ENCODE measurements at regions not wholly inside any gene's neighbourhood (a gene's known extent, or its start where the extent isn't known, plus 50 kb on each side); places are given as distances from the start of the nearest gene placed in this dataset.

GRCh38 chr13:107835339-107836018, 379.9 kb downstream of the LIG4 start:
- H3K36me3 ChIP-seq (ENCODE audit: control insufficient read depth in 4 of 4, insufficient read depth in 4 of 4, low read length in 4 of 4) = no peaks in the 10 kb centered on the region
- H3K9me3 ChIP-seq (ENCODE audit: control insufficient read depth in 4 of 4, insufficient read depth in 3 of 4, low read length in 3 of 4) = no peaks in the 10 kb centered on the region
- H3K4me1 ChIP-seq (ENCODE audit: control insufficient read depth in 5 of 5, insufficient read depth in 5 of 5, low read length in 5 of 5) = peaks cover 0 to 7% (median 0%) of the 10 kb centered on the region in 5 donors
- no peak overlapping the region for H3K4me3 ChIP-seq
- TF ChIP-seq CTCF (IDR thresholded peaks at IDR 0.05; ENCODE audit: control extremely low read depth, extremely low read depth) = no peak
- DNase-seq (no peak), ATAC-seq (ENCODE audit: insufficient read depth, low FRiP score) (peak; percentile 49)
- H3K27me3 ChIP-seq (ENCODE audit: control insufficient read depth in 3 of 3, insufficient read depth in 3 of 3, low read length in 2 of 3) = no peaks in the 10 kb centered on the region
- WGBS, 2 donors = 58 to 70% methylated on average over 4 of the region's 4 CpGs
- H3K27ac ChIP-seq (ENCODE audit: low read depth in 1 of 2, low read length in 1 of 2) = no peak overlapping the region
- no peak overlapping the region for H3K9ac ChIP-seq (ENCODE audit: insufficient read depth in 1 of 2, low read length in 2 of 2)

GRCh38 chr13:107834717-107835116, 380.6 kb downstream of the LIG4 start:
- Histone ChIP-seq H3K4me3 (no peak overlapping the region), H3K9me3 (ENCODE audit: control insufficient read depth in 4 of 4, insufficient read depth in 3 of 4, low read length in 3 of 4) (no peaks in the 10 kb centered on the region), H3K9ac (ENCODE audit: insufficient read depth in 1 of 2, low read length in 2 of 2) (no peak overlapping the region), H3K27ac (ENCODE audit: low read depth in 1 of 2, low read length in 1 of 2) (no peak overlapping the region), H3K36me3 (ENCODE audit: control insufficient read depth in 4 of 4, insufficient read depth in 4 of 4, low read length in 4 of 4) (no peaks in the 10 kb centered on the region), H3K27me3 (ENCODE audit: control insufficient read depth in 3 of 3, insufficient read depth in 3 of 3, low read length in 2 of 3) (no peaks in the 10 kb centered on the region), H3K4me1 (ENCODE audit: control insufficient read depth in 5 of 5, insufficient read depth in 5 of 5, low read length in 5 of 5) (peaks cover 0 to 7% (median 0%) of the 10 kb centered on the region in 5 donors)
- DNase-seq (peak in 1 of 3 donors; percentile 21), ATAC-seq (ENCODE audit: insufficient read depth, low FRiP score) (no peak)
- no peak for TF ChIP-seq CTCF (IDR thresholded peaks at IDR 0.05; ENCODE audit: control extremely low read depth, extremely low read depth)
- WGBS, 2 donors = 56 to 73% methylated on average over 5 of the region's 5 CpGs

- ATAC-seq (ENCODE audit: insufficient read depth, low FRiP score) (no peak), DNase-seq (no peak)
- Histone ChIP-seq H3K4me3 (no peak overlapping the region), H3K4me1 (ENCODE audit: control insufficient read depth in 5 of 5, insufficient read depth in 5 of 5, low read length in 5 of 5) (peaks cover 0 to 7% (median 0%) of the 10 kb centered on the region in 5 donors), H3K9ac (ENCODE audit: insufficient read depth in 1 of 2, low read length in 2 of 2) (no peak overlapping the region), H3K9me3 (ENCODE audit: control insufficient read depth in 4 of 4, insufficient read depth in 3 of 4, low read length in 3 of 4) (no peaks in the 10 kb centered on the region), H3K36me3 (ENCODE audit: control insufficient read depth in 4 of 4, insufficient read depth in 4 of 4, low read length in 4 of 4) (no peaks in the 10 kb centered on the region), H3K27me3 (ENCODE audit: control insufficient read depth in 3 of 3, insufficient read depth in 3 of 3, low read length in 2 of 3) (no peaks in the 10 kb centered on the region), H3K27ac (ENCODE audit: low read depth in 1 of 2, low read length in 1 of 2) (no peak overlapping the region)
- no peak for TF ChIP-seq CTCF (IDR thresholded peaks at IDR 0.05; ENCODE audit: control extremely low read depth, extremely low read depth)
- 53 to 65% methylated on average over 1 of the region's 1 CpG for WGBS, 2 donors
Observed at GRCh38 chr13:107834281-107834680, 381.1 kb downstream of the LIG4 start.

All from lung (tissue), 11 donors.